Astrocyte of the cerebellum (primary cell): ENCODE measurements at regions not wholly inside any gene's neighbourhood (a gene's known extent, or its start where the extent isn't known, plus 50 kb on each side); places are given as distances from the start of the nearest gene placed in this dataset.
"Not testable (repeated sequence)": the region's sequence is repeated elsewhere in the genome, so short reads cannot be mapped to it uniquely, and the experiment has no call there.

Experiments used
- DNase-seq: peaks from one replicate; pipeline ENCODE4 v3.0.0-alpha.2; 2011; ENCODE audit warnings: low read depth
- H3K4me3 ChIP-seq: 2 replicates; pipeline ENCODE4 v1.5.1; 2011; ENCODE audit warnings: mild to moderate bottlenecking, low read depth, low read length, moderate library complexity
- CTCF ChIP-seq: IDR thresholded peaks from 2 replicates; pipeline ENCODE4 v1.5.1; 2012; ENCODE audit warnings: low read length, low read depth, moderate library complexity, mild to moderate bottlenecking; ENCODE audit errors: missing control alignments
- in situ Hi-C: cut with HindIII; loops from 2 replicates; pipeline ENCODE4 v1.10.0; 2017; ENCODE audit warnings: low sequenced_read_pairs

GRCh38 chr4:1589098-1589497, 95.0 kb downstream of the FAM53A start:
- in situ Hi-C loops = no loop called here
- no peak for DNase-seq
- no peak overlapping the region for H3K4me3 ChIP-seq
- TF ChIP-seq CTCF = no peak

GRCh38 chr4:1588306-1588705, 95.8 kb downstream of the FAM53A start:
- in situ Hi-C loops = no loop called here
- no peak overlapping the region for H3K4me3 ChIP-seq
- no peak for TF ChIP-seq CTCF
- DNase-seq = no peak

GRCh38 chr4:1584498-1584897, 99.6 kb downstream of the FAM53A start:
- no peak for TF ChIP-seq CTCF
- no peak for DNase-seq
- in situ Hi-C loops = no loop called here
- no peak overlapping the region for H3K4me3 ChIP-seq

GRCh38 chr4:1583859-1584258, 100.3 kb downstream of the FAM53A start:
- TF ChIP-seq CTCF = no peak
- H3K4me3 ChIP-seq = no peak overlapping the region
- DNase-seq = no peak
- in situ Hi-C loops = no loop called here

- TF ChIP-seq CTCF = no peak
- no peak for DNase-seq
- in situ Hi-C loops = no loop called here
- no peak overlapping the region for H3K4me3 ChIP-seq
These were observed 100.9 kb downstream of the FAM53A start for GRCh38 chr4:1583051-1583785.

GRCh38 chr4:1582227-1582626, 101.9 kb downstream of the FAM53A start:
- H3K4me3 ChIP-seq = no peak overlapping the region
- in situ Hi-C loops = no loop called here
- DNase-seq = no peak
- TF ChIP-seq CTCF = no peak

GRCh38 chr4:1581164-1581894, 102.8 kb downstream of the FAM53A start:
- in situ Hi-C loops, DNase-seq, H3K4me3 ChIP-seq: not testable (repeated sequence)

GRCh38 chr4:1580692-1581012, 103.5 kb downstream of the FAM53A start:
- in situ Hi-C loops, DNase-seq, H3K4me3 ChIP-seq: not testable (repeated sequence)
